ENCODE measurements at regions not wholly inside any gene's neighbourhood (a gene's known extent, or its start where the extent isn't known, plus 50 kb on each side); places are given as distances from the start of the nearest gene placed in this dataset.

- H3K4me3 ChIP-seq, result no peak overlapping the region
- peak overlapping the region; percentile 74 to 81 (median 78) for H3K27ac ChIP-seq (replicated peaks in 1 of 4)
- TF ChIP-seq POLR2A (IDR thresholded peaks at IDR 0.05; ENCODE audit: low read depth) (no peak), CTCF (IDR thresholded peaks at IDR 0.05) (no peak), EP300 (IDR thresholded peaks at IDR 0.05) (no peak), POLR2AphosphoS5 (IDR thresholded peaks at IDR 0.05) (no peak)
- no peaks in the 10 kb centered on the region for H3K27me3 ChIP-seq
- H3K9me3 ChIP-seq, result no peaks in the 10 kb centered on the region
- intact Hi-C loops (cut with DNase I), result no loop called here
- WGBS, result 39% methylated on average over 3 of the region's 3 CpGs
- no peak for DNase-seq (ENCODE audit: extremely low spot score)
- peaks cover 0 to 56% (median 39%) of the 10 kb centered on the region in 4 donors for H3K4me1 ChIP-seq
- no peaks in the 10 kb centered on the region for H3K36me3 ChIP-seq
These were observed 305.0 kb upstream of the ERBB4 start for GRCh38 chr2:212843409-212844199.

GRCh38 chr2:212842544-212843185 lies 304.1 kb upstream of the ERBB4 start:
- peaks cover 0 to 56% (median 39%) of the 10 kb centered on the region in 4 donors for H3K4me1 ChIP-seq
- no peaks in the 10 kb centered on the region for H3K9me3 ChIP-seq
- H3K27me3 ChIP-seq, result no peaks in the 10 kb centered on the region
- intact Hi-C loops (cut with DNase I), result no loop called here
- H3K4me3 ChIP-seq, result no peak overlapping the region
- H3K27ac ChIP-seq (replicated peaks in 1 of 4), result peak overlapping the region in 2 of 4 donors; percentile 78 to 81
- 34% methylated on average over 2 of the region's 2 CpGs for WGBS
- no peak for DNase-seq (ENCODE audit: extremely low spot score)
- H3K36me3 ChIP-seq, result no peaks in the 10 kb centered on the region
- TF ChIP-seq EP300 (IDR thresholded peaks at IDR 0.05) (no peak), CTCF (IDR thresholded peaks at IDR 0.05) (no peak), POLR2AphosphoS5 (IDR thresholded peaks at IDR 0.05) (no peak), POLR2A (IDR thresholded peaks at IDR 0.05; ENCODE audit: low read depth) (no peak)

GRCh38 chr2:212841460-212841859 lies 302.9 kb upstream of the ERBB4 start:
- no peak overlapping the region for H3K27ac ChIP-seq (replicated peaks in 1 of 4)
- H3K36me3 ChIP-seq, result no peaks in the 10 kb centered on the region
- no peak overlapping the region for H3K4me3 ChIP-seq
- TF ChIP-seq POLR2AphosphoS5 (IDR thresholded peaks at IDR 0.05) (no peak), POLR2A (IDR thresholded peaks at IDR 0.05; ENCODE audit: low read depth) (no peak), EP300 (IDR thresholded peaks at IDR 0.05) (no peak)
- H3K27me3 ChIP-seq, result no peaks in the 10 kb centered on the region
- peaks cover 0 to 53% (median 36%) of the 10 kb centered on the region in 4 donors for H3K4me1 ChIP-seq
- H3K9me3 ChIP-seq, result no peaks in the 10 kb centered on the region
- 90% methylated on average over 8 of the region's 8 CpGs for WGBS
- no peak for DNase-seq (ENCODE audit: extremely low spot score)
- intact Hi-C loops (cut with DNase I), result no loop called here

GRCh38 chr2:212832211-212833195 lies 293.9 kb upstream of the ERBB4 start:
- WGBS, result 82% methylated on average over 68 of the region's 109 CpGs
- intact Hi-C loops (cut with DNase I), result no loop called here

GRCh38 chr2:212831671-212832199 lies 293.1 kb upstream of the ERBB4 start:
- Histone ChIP-seq H3K4me3 (no peak overlapping the region), H3K27me3 (peaks cover 0 to 8% (median 0%) of the 10 kb centered on the region in 4 donors), H3K36me3 (no peaks in the 10 kb centered on the region), H3K4me1 (no peaks in the 10 kb centered on the region), H3K27ac (replicated peaks in 1 of 4) (no peak overlapping the region), H3K9me3 (peaks cover 0 to 21% (median 3%) of the 10 kb centered on the region in 4 donors)
- intact Hi-C loops (cut with DNase I), result no loop called here
- 97% methylated on average over 50 of the region's 50 CpGs for WGBS
- TF ChIP-seq POLR2AphosphoS5 (IDR thresholded peaks at IDR 0.05) (no peak), EP300 (IDR thresholded peaks at IDR 0.05) (no peak), CTCF (IDR thresholded peaks at IDR 0.05) (no peak), POLR2A (IDR thresholded peaks at IDR 0.05; ENCODE audit: low read depth) (no peak)
- DNase-seq (ENCODE audit: extremely low spot score), result no peak

More at GRCh38 chr2:212832211-212833195, 293.9 kb upstream of the ERBB4 start:
- peaks cover 0 to 8% (median 0%) of the 10 kb centered on the region in 4 donors for H3K27me3 ChIP-seq
- H3K36me3 ChIP-seq, result no peaks in the 10 kb centered on the region
- peaks cover 0 to 21% (median 3%) of the 10 kb centered on the region in 4 donors for H3K9me3 ChIP-seq
- no peak for DNase-seq (ENCODE audit: extremely low spot score)
- H3K4me3 ChIP-seq, result no peak overlapping the region
- no peak for TF ChIP-seq POLR2AphosphoS5 (IDR thresholded peaks at IDR 0.05)
- TF ChIP-seq POLR2A (IDR thresholded peaks at IDR 0.05; ENCODE audit: low read depth), result no peak
- TF ChIP-seq EP300 (IDR thresholded peaks at IDR 0.05), result no peak
- no peaks in the 10 kb centered on the region for H3K4me1 ChIP-seq
- H3K27ac ChIP-seq (replicated peaks in 1 of 4), result no peak overlapping the region
